Nephron progenitor cell (in vitro differentiated cells): ENCODE measurements at regions not wholly inside any gene's neighbourhood (a gene's known extent, or its start where the extent isn't known, plus 50 kb on each side); places are given as distances from the start of the nearest gene placed in this dataset.

ENCODE experiments used
- DNase-seq: peaks from one replicate; pipeline ENCODE4 v3.0.0; 2021
- H3K27ac Mint-ChIP-seq: 2 replicates; pipeline ENCODE4 v1.8.0; 2021; ENCODE audit warnings: mild to moderate bottlenecking, moderate library complexity, mixed read lengths
- H3K27me3 Mint-ChIP-seq: 2 replicates; pipeline ENCODE4 v1.8.0; 2021; ENCODE audit warnings: mild to moderate bottlenecking, low read depth, mixed read lengths; ENCODE audit not compliant: poor library complexity
- H3K36me3 Mint-ChIP-seq: 2 replicates; pipeline ENCODE4 v1.8.0; 2021; ENCODE audit warnings: low read depth, mixed read lengths
- H3K4me1 Mint-ChIP-seq: 2 replicates; pipeline ENCODE4 v1.8.0; 2021; ENCODE audit warnings: mixed read lengths
- H3K4me3 Mint-ChIP-seq: 2 replicates; pipeline ENCODE4 v1.8.0; 2021; ENCODE audit warnings: mild to moderate bottlenecking, moderate library complexity, mixed read lengths
- H3K9me3 Mint-ChIP-seq: 2 replicates; pipeline ENCODE4 v1.8.0; 2021; ENCODE audit warnings: mild to moderate bottlenecking, moderate library complexity, mixed read lengths
- TF ChIP-seq, protein P1 (sequence below): fragments of 200-600 bp; sonication (generic); IDR thresholded peaks from 2 replicates; pipeline ENCODE4 v1.5.0; 2021; ENCODE audit warnings: antibody characterized with exemption

DNA sequence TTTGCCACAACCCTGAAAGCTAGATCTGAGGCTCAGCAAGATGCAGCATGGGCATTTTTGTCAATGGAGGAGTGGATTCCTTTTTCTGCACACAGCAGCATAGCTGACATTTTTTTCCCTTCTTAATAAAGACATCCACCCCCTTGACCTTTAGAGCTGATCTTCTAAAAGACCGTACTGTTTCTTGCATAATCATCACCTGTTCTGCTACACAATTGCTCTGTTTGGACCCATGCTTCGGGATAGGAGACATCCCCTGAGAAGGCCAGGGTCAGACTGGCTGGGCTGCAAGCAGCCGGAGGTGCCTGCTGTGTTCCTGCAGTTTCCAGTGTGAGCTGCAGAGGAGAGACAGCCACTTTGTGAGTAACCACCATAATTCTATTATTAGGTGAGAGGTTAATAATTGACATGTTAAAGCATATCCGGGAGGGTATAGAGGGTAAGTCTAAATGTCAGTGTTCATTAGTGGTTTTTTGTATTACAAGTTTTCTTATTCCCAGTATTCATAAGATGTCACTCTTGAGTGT is 108.5 kb upstream of the C1QTNF9B start:
- TF ChIP-seq, protein P1, sequence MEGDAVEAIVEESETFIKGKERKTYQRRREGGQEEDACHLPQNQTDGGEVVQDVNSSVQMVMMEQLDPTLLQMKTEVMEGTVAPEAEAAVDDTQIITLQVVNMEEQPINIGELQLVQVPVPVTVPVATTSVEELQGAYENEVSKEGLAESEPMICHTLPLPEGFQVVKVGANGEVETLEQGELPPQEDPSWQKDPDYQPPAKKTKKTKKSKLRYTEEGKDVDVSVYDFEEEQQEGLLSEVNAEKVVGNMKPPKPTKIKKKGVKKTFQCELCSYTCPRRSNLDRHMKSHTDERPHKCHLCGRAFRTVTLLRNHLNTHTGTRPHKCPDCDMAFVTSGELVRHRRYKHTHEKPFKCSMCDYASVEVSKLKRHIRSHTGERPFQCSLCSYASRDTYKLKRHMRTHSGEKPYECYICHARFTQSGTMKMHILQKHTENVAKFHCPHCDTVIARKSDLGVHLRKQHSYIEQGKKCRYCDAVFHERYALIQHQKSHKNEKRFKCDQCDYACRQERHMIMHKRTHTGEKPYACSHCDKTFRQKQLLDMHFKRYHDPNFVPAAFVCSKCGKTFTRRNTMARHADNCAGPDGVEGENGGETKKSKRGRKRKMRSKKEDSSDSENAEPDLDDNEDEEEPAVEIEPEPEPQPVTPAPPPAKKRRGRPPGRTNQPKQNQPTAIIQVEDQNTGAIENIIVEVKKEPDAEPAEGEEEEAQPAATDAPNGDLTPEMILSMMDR, result no peak
- H3K27ac Mint-ChIP-seq, result no peak overlapping the region
- peaks cover 8% of the 10 kb centered on the region for H3K4me1 Mint-ChIP-seq
- H3K4me3 Mint-ChIP-seq, result no peak overlapping the region
- H3K27me3 Mint-ChIP-seq, result peaks cover 22% of the 10 kb centered on the region
- no peaks in the 10 kb centered on the region for H3K36me3 Mint-ChIP-seq
- no peaks in the 10 kb centered on the region for H3K9me3 Mint-ChIP-seq
- DNase-seq, result no peak

DNA sequence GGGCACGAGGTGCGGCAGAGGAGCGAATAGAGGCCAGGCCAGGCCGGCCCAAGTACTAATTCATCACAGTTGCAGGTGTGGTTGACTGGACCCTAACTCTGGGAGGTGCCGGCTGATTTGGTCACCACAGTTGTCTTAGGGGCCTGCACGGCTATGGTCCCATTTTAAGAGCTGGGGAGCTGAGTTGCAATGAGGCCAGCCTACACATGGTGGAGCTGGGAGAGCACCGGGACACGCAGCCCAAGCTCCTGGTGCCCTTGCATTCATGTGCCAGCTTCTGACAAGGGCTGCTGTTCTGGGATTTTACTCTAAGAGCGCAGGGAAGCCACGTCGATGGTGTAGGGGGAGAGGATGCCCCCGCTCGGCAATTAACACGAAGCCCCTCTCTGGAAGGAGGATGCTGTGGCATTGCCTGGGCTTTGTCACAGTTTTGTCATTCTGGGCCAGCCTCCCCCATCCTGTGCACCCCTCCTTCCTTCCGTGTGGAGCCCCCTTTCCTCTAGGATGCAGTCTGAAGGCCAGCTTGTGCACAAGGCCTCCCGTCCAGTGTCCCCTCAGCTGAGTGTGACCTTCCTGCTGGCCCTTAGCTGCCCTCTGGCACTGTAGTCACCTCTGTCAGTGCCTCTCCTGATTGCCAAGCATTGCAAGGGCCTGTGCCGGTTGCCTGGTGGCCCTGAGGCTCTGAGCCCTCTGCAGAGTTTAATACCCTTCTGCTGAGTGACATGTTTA is 109.4 kb upstream of the C1QTNF9B start:
- Mint-ChIP-seq H3K9me3 (no peaks in the 10 kb centered on the region), H3K27me3 (peaks cover 22% of the 10 kb centered on the region), H3K36me3 (no peaks in the 10 kb centered on the region), H3K4me3 (no peak overlapping the region), H3K27ac (no peak overlapping the region), H3K4me1 (peaks cover 8% of the 10 kb centered on the region)
- TF ChIP-seq, protein P1, result no peak
- DNase-seq, result no peak

DNA sequence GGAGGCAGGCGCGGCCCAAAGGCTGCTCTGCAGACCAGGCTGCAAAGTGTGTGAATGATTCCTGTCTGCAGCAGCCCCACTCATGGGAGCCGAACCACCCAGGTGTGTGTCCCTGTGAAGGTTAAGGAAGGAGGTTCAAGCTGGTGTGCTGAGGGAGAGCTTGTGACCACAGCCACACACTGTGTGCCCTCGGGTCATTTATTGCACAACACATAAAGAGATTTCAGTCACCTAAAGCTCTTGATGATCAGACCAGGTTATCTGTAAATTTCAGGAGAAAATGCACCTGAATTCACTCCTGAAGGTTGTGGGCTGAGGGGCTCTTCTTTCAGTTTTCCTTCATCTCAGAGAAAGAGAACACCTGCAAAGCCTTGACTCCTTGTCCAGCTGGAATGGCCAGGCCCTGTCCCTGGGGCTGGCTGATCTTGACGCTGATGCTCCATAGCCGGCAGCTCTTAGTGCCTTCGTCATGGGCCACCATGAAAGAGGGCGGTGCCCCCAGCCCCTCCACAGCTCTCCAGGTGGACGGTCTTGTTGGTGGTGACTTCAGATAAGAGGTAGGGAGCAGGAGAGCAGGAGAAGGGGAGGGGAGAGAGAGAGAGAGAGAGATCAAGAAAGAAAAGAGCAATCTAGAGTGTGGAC is 110.8 kb upstream of the C1QTNF9B start:
- DNase-seq, result no peak
- TF ChIP-seq, protein P1, result no peak
- no peaks in the 10 kb centered on the region for H3K36me3 Mint-ChIP-seq
- no peak overlapping the region for H3K4me3 Mint-ChIP-seq
- no peak overlapping the region for H3K27ac Mint-ChIP-seq
- H3K9me3 Mint-ChIP-seq, result no peaks in the 10 kb centered on the region
- peaks cover 8% of the 10 kb centered on the region for H3K4me1 Mint-ChIP-seq
- peaks cover 22% of the 10 kb centered on the region for H3K27me3 Mint-ChIP-seq

DNA sequence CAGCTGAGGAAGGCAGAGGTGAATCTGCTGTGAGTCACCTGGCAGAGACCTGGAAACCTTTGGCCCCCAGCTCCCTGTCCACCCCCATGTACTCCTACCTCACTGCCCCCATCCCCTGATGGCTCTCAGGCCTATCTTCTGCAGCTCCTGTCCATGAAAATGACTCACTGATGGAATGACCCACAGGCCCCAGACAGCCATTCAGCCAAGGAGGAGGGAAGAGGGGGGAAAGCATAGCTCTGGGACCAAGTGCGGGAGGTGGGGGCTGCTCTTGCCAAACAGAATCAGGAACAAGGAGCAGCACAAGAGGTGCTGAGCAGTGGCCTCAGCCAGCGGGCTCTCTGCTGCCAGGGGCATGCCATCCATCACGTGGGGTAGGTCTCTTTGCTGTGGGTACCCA is 111.4 kb upstream of the C1QTNF9B start:
- Mint-ChIP-seq H3K27ac (no peak overlapping the region), H3K36me3 (no peaks in the 10 kb centered on the region), H3K9me3 (no peaks in the 10 kb centered on the region), H3K4me3 (no peak overlapping the region), H3K4me1 (peaks cover 12% of the 10 kb centered on the region), H3K27me3 (peaks cover 21% of the 10 kb centered on the region)
- no peak for DNase-seq
- TF ChIP-seq, protein P1, result no peak

DNA sequence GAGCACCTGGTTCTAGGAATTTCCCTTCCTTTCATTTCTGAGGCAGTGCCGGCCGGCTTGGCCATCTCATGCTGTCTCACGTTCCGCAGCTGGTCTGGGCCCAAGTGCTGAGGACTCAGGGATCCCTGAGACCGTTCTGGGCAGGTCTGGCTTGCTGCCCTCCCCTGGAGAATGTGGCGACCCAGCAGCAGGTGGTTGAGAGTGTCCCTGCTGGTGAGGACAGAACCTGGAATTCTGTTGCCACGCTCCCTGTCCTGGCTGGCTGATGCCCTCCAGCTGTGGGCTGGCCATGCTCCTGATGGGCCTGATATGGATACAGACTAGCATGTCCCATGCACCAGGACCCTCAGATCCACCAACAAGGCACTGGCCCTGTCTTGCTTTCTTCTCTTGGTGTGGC is 114.0 kb upstream of the C1QTNF9B start:
- no peak for DNase-seq
- no peak overlapping the region for H3K27ac Mint-ChIP-seq
- no peaks in the 10 kb centered on the region for H3K36me3 Mint-ChIP-seq
- TF ChIP-seq, protein P1, result no peak
- peaks cover 10% of the 10 kb centered on the region for H3K27me3 Mint-ChIP-seq
- no peak overlapping the region for H3K4me3 Mint-ChIP-seq
- peaks cover 14% of the 10 kb centered on the region for H3K4me1 Mint-ChIP-seq
- H3K9me3 Mint-ChIP-seq, result no peaks in the 10 kb centered on the region
